GM20000 (cell line): ENCODE measurements at regions not wholly inside any gene's neighbourhood (a gene's known extent, or its start where the extent isn't known, plus 50 kb on each side); places are given as distances from the start of the nearest gene placed in this dataset.

Source experiments
- DNase-seq: peaks from one replicate; pipeline ENCODE4 v3.0.0; 2012; ENCODE audit warnings: low spot score
- CTCF ChIP-seq: IDR thresholded peaks from 2 replicates; pipeline ENCODE4 v1.5.1; 2012; ENCODE audit warnings: mild to moderate bottlenecking, control low read depth; ENCODE audit errors: extremely low read depth, missing control alignments

GRCh38 chr4:127575888-127576287 is 56.9 kb upstream of the INTU start:
- TF ChIP-seq CTCF, result no peak
- DNase-seq, result no peak

- DNase-seq, result no peak
- TF ChIP-seq CTCF, result no peak
Measured at GRCh38 chr4:127578491-127578890, 54.3 kb upstream of the INTU start.

GRCh38 chr4:127578967-127579366 is 53.8 kb upstream of the INTU start:
- no peak for DNase-seq
- no peak for TF ChIP-seq CTCF

GRCh38 chr4:127579821-127580220 is 52.9 kb upstream of the INTU start:
- no peak for DNase-seq
- TF ChIP-seq CTCF, result no peak

GRCh38 chr4:127580300-127580699 is 52.5 kb upstream of the INTU start:
- DNase-seq, result no peak
- no peak for TF ChIP-seq CTCF

- no peak for TF ChIP-seq CTCF
- no peak for DNase-seq
Measured at GRCh38 chr4:127580891-127581290, 51.9 kb upstream of the INTU start.
